BJ (cell line): ENCODE measurements at regions not wholly inside any gene's neighbourhood (a gene's known extent, or its start where the extent isn't known, plus 50 kb on each side); places are given as distances from the start of the nearest gene placed in this dataset.

ENCODE experiments used
- CTCF ChIA-PET: fragments of 350-600 bp; formaldehyde crosslinking; extraction: SDS; loops from one replicate; lab custom pipeline; 2021; ENCODE audit warnings: antibody characterized with exemption, inconsistent platforms; lab: Yijun Ruan, JAX
- POLR2A ChIA-PET: fragments of 300-600 bp; sonication (Branson Sonifier 250); formaldehyde crosslinking; extraction: SDS; loops from one replicate; lab custom pipeline; 2021; ENCODE audit warnings: antibody characterized with exemption; lab: Charles Lee
- DNase-seq: peaks from one replicate; pipeline ENCODE4 v3.0.0-alpha.2; 2011; ENCODE audit warnings: low read depth
- H3K27me3 ChIP-seq: 2 replicates; pipeline ENCODE4 v1.6.0; 2011; ENCODE audit warnings: low read length; ENCODE audit not compliant: control insufficient read depth, insufficient read depth
- H3K36me3 ChIP-seq: 2 replicates; pipeline ENCODE4 v1.5.1; 2011; ENCODE audit warnings: low read length; ENCODE audit not compliant: control insufficient read depth, insufficient read depth
- H3K4me3 ChIP-seq: 2 replicates; pipeline ENCODE4 v1.5.1; 2011; ENCODE audit warnings: low read depth, mild to moderate bottlenecking, control low read depth, low read length
- TF ChIP-seq, protein P1 (sequence below): IDR thresholded peaks from 2 replicates; pipeline ENCODE4 v1.5.1; 2011; ENCODE audit warnings: low read depth, mild to moderate bottlenecking, control low read depth, inconsistent platforms, low read length, moderate library complexity; ENCODE audit not compliant: insufficient read depth

DNA sequence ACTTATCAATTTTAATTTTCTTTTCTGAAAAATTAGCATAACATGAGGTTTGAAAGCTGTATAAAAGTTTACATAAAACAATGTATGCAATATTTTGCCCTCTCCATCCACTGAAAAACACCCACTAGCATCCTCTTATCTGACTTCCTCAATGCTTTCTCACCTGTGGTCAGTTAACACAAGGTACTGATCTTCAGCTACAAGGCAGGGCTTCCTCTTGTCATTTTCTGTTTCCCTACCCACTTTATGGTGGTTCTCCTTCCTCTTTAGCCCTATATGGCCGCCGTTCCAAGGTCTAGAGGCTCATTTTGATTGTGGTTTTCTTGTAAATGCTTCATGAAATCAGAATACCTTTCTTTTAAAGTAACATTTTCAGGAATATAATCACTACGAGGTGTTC lies 618.6 kb upstream of the CPEB2 start:
- H3K4me3 ChIP-seq, result no peak overlapping the region
- CTCF ChIA-PET, result interaction anchor here (1.4 kb wide), 1 partner anchor 728 kb away, joined by 3 read pairs; no protein-coding TSS in a partner anchor
- POLR2A ChIA-PET, result no interaction called here
- TF ChIP-seq, protein P1, sequence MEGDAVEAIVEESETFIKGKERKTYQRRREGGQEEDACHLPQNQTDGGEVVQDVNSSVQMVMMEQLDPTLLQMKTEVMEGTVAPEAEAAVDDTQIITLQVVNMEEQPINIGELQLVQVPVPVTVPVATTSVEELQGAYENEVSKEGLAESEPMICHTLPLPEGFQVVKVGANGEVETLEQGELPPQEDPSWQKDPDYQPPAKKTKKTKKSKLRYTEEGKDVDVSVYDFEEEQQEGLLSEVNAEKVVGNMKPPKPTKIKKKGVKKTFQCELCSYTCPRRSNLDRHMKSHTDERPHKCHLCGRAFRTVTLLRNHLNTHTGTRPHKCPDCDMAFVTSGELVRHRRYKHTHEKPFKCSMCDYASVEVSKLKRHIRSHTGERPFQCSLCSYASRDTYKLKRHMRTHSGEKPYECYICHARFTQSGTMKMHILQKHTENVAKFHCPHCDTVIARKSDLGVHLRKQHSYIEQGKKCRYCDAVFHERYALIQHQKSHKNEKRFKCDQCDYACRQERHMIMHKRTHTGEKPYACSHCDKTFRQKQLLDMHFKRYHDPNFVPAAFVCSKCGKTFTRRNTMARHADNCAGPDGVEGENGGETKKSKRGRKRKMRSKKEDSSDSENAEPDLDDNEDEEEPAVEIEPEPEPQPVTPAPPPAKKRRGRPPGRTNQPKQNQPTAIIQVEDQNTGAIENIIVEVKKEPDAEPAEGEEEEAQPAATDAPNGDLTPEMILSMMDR, result no peak
- no peak for DNase-seq
- H3K27me3 ChIP-seq, result no peaks in the 10 kb centered on the region
- no peaks in the 10 kb centered on the region for H3K36me3 ChIP-seq

DNA sequence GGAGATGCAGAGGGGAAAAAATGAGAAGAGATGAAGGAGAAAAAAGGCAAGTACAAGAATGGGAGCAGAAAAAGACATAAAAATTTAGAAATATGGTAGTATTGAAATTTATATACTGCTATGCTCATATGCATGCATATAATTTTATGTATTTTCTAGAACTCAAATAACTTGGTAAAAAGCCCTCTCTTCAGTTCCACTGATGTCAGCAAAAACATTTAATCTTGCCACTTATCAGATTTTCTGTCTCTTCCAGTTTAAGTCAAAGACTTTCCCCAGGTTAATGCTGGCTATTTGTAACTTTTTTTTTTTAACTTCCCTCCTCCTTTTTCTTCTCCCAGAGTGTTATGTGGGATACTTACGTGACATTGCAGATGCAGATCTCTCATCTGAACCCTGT lies 617.5 kb upstream of the CPEB2 start:
- ChIA-PET POLR2A (no interaction called here), CTCF (no interaction called here)
- TF ChIP-seq, protein P1, result no peak
- Histone ChIP-seq H3K27me3 (no peaks in the 10 kb centered on the region), H3K36me3 (no peaks in the 10 kb centered on the region), H3K4me3 (no peak overlapping the region)
- DNase-seq, result no peak

DNA sequence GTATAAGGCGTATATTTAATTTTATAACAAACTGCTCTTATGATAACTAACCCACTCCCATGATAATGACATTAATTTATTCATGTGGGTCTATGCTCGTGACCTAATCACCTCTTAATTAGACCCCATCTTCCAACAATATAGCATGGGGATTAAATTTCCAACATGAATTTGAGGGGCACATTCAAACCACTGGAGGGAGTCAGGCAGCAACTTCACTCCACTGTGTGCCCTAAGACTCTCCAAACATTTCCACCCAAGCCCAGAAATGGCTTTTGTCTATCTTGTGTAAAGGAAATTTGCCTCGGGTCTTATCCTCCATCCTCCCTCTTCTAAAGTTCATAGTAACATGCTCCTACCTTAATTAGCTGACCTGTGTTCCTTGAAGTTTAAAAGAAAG lies 616.1 kb upstream of the CPEB2 start:
- DNase-seq, result no peak
- Histone ChIP-seq H3K27me3 (no peaks in the 10 kb centered on the region), H3K4me3 (no peak overlapping the region), H3K36me3 (no peaks in the 10 kb centered on the region)
- TF ChIP-seq, protein P1, result no peak
- CTCF ChIA-PET, result interaction anchor here (0.5 kb wide), 1 partner anchor 438 kb away, joined by 3 read pairs; no protein-coding TSS in a partner anchor
- POLR2A ChIA-PET, result no interaction called here

DNA sequence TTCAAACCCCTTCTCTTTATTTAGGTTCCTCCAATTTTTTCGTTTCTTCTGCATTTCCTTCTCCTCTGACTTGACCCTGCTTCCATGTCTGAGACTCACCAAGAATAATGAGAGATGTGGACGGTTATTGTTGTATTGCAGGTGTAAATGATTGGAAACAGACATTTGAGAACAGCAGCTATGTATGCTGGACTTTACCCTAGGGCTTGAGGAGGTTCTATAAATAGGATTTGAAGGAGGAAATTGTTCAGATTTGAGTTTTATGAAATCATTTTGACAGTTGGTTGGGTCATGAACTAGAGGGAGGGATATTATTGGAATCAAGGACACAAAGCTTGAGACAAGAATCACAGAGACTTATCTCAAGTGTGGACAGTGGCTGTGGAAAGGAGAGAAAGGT lies 614.6 kb upstream of the CPEB2 start:
- TF ChIP-seq, protein P1, result no peak
- H3K27me3 ChIP-seq, result no peaks in the 10 kb centered on the region
- no peak for DNase-seq
- no peak overlapping the region for H3K4me3 ChIP-seq
- ChIA-PET CTCF (no interaction called here), POLR2A (no interaction called here)
- H3K36me3 ChIP-seq, result no peaks in the 10 kb centered on the region

DNA sequence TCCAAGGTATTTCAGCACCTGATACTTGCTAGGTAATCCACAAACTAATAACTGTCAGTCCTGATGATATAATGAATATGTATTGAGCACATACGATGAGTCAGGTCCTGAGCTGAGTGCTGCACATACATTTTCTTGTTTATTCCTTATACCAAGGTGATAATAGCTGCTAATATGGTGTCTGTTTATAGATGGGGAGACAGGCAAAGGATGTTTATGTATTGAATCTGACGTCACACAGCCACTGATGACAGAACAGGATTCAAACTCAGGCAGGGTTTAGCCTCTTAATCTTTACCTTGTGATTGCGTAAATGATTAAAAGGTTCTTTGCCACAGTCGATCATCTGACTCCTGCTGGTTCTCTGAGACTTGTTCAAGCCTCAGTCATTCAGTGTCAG lies 609.9 kb upstream of the CPEB2 start:
- Histone ChIP-seq H3K27me3 (no peaks in the 10 kb centered on the region), H3K36me3 (no peaks in the 10 kb centered on the region), H3K4me3 (no peak overlapping the region)
- CTCF ChIA-PET, result no interaction called here
- no peak for DNase-seq
- TF ChIP-seq, protein P1, result no peak
- POLR2A ChIA-PET, result no interaction called here
